HepG2 (cell line): ENCODE measurements at regions not wholly inside any gene's neighbourhood (a gene's known extent, or its start where the extent isn't known, plus 50 kb on each side); places are given as distances from the start of the nearest gene placed in this dataset.

Experiments used
- ATM ChIP-seq: fragments of 450-650 bp; IDR thresholded peaks from 2 replicates; pipeline ENCODE4 v1.7.1; 2017; ENCODE audit warnings: mild to moderate bottlenecking, borderline replicate concordance
- GPN1 ChIP-seq: sonication (generic); formaldehyde crosslinking; IDR thresholded peaks from 2 replicates; pipeline ENCODE4 v1.5.1; 2020; ENCODE audit warnings: missing genetic modification reagents, borderline replicate concordance
- KLF11 ChIP-seq: IDR thresholded peaks from 2 replicates; pipeline ENCODE4 v1.6.1; 2016; ENCODE audit warnings: missing compliant biosample characterization
- MLX ChIP-seq: IDR thresholded peaks from 2 replicates; pipeline ENCODE4 v1.6.1; 2016
- NR2F1 ChIP-seq, 2 experiments: fragments of 450-650 bp in 1 of 2; formaldehyde crosslinking in 1 of 2; IDR thresholded peaks; 2 replicates each; pipeline versions ENCODE4 v1.5.0 to v1.6.1; 2016 to 2020; ENCODE audit warnings: mild to moderate bottlenecking in 1 of 2, missing compliant biosample characterization in 1 of 2, missing genetic modification reagents in 1 of 2, moderate library complexity in 1 of 2
- SP2 ChIP-seq: sonication (generic); formaldehyde crosslinking; IDR thresholded peaks from 2 replicates; pipeline ENCODE4 v1.5.1; 2020; ENCODE audit warnings: mild to moderate bottlenecking, missing genetic modification reagents
- SP4 ChIP-seq: sonication (generic); formaldehyde crosslinking; IDR thresholded peaks from 2 replicates; pipeline ENCODE4 v1.8.1; 2023; ENCODE audit warnings: mild to moderate bottlenecking, missing genetic modification reagents
- THAP7 ChIP-seq: sonication (generic); formaldehyde crosslinking; IDR thresholded peaks from 2 replicates; pipeline ENCODE4 v1.8.1; 2023; ENCODE audit warnings: mild to moderate bottlenecking, missing genetic modification reagents
- U2AF1 ChIP-seq: fragments of 200-400 bp; formaldehyde crosslinking; optimal IDR thresholded peaks from 2 replicates; pipeline ENCODE3; 2017; ENCODE audit warnings: mild to moderate bottlenecking, low read depth, low read length
- ZBTB1 ChIP-seq: sonication (generic); formaldehyde crosslinking; IDR thresholded peaks from 2 replicates; pipeline ENCODE4 v1.4.0; 2020; ENCODE audit warnings: missing genetic modification reagents, borderline replicate concordance
- ZKSCAN8 ChIP-seq: IDR thresholded peaks from 2 replicates; pipeline ENCODE4 v1.6.1; 2016; ENCODE audit warnings: borderline replicate concordance, missing genetic modification reagents, missing compliant biosample characterization
- ZNF205 ChIP-seq: IDR thresholded peaks from 2 replicates; pipeline ENCODE4 v1.6.1; 2018; ENCODE audit warnings: missing biosample characterization, missing genetic modification reagents
- ZNF451 ChIP-seq: sonication (generic); formaldehyde crosslinking; IDR thresholded peaks from 2 replicates; pipeline ENCODE4 v1.5.0; 2020; ENCODE audit warnings: mild to moderate bottlenecking, missing genetic modification reagents
- ZNF615 ChIP-seq: sonication (generic); formaldehyde crosslinking; IDR thresholded peaks from 2 replicates; pipeline ENCODE4 v1.5.0; 2020; ENCODE audit warnings: mild to moderate bottlenecking, missing genetic modification reagents, borderline replicate concordance
- ZNF652 ChIP-seq: IDR thresholded peaks from 2 replicates; pipeline ENCODE4 v1.6.1; 2016; ENCODE audit warnings: low read depth, borderline replicate concordance
- ZSCAN5A ChIP-seq: sonication (generic); formaldehyde crosslinking; IDR thresholded peaks from 2 replicates; pipeline ENCODE4 v1.8.0; 2022; ENCODE audit warnings: mild to moderate bottlenecking, missing genetic modification reagents, borderline replicate concordance

- TF ChIP-seq NR2F1 (CRISPR knock-in tag; IDR thresholded peaks at IDR 0.05) (0 out of 4 replicates have a peak, but pooled peaks of 1 of the 2 experiments have one; percentile 16), SP2 (CRISPR knock-in tag) (no peak), ZNF451 (CRISPR knock-in tag) (no peak), GPN1 (CRISPR knock-in tag) (no peak), MLX (CRISPR knock-in tag) (no peak), ZBTB1 (CRISPR knock-in tag) (no peak), ZSCAN5A (CRISPR knock-in tag) (no peak), ZNF615 (no peak), U2AF1 (no peak), SP4 (CRISPR knock-in tag) (no peak), KLF11 (CRISPR knock-in tag) (no peak), ATM (no peak), ZNF652 (CRISPR knock-in tag) (no peak), ZKSCAN8 (no peak), THAP7 (CRISPR knock-in tag) (no peak), ZNF205 (CRISPR knock-in tag) (no peak)
Measured at GRCh38 chr4:124480061-124480460, 232.5 kb downstream of the ANKRD50 start (continued).
